LNCAP (cell line): ENCODE measurements at regions not wholly inside any gene's neighbourhood (a gene's known extent, or its start where the extent isn't known, plus 50 kb on each side); places are given as distances from the start of the nearest gene placed in this dataset.

Source experiments
- TF ChIP-seq, protein P1 (sequence below): fragments of 450-650 bp; IDR thresholded peaks from 2 replicates; pipeline ENCODE4 v1.5.1; 2017; ENCODE audit warnings: mild to moderate bottlenecking

DNA sequence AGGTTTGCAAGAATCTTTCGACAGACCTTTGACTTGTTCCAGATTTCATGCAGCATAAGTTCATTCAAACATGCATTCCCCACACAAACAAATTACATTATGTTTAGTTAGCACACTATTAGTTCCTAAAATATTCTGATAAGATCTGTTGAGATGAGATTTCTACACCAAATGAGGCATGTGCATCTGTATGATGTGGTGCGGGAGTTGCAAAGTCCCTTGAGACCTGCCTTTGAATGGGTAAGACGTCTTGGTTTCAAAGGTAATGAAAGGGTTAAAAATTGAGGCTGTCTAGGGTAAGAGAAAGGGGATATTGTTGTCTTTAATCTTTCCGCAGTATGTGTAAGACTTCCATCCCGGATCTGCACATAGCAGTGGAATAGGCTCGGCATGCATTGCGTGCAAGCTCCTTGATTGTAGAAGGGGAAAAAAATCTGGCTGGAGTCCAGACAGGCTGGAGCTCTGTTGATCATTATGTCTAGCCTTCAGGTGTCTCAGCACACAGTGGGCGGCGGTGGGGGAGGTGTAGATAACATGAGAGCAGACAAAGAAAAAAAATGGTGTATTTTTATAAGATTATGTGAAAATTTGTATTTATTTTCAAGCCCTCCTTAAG lies 296.6 kb downstream of the PTPRC start:
- TF ChIP-seq, protein P1, sequence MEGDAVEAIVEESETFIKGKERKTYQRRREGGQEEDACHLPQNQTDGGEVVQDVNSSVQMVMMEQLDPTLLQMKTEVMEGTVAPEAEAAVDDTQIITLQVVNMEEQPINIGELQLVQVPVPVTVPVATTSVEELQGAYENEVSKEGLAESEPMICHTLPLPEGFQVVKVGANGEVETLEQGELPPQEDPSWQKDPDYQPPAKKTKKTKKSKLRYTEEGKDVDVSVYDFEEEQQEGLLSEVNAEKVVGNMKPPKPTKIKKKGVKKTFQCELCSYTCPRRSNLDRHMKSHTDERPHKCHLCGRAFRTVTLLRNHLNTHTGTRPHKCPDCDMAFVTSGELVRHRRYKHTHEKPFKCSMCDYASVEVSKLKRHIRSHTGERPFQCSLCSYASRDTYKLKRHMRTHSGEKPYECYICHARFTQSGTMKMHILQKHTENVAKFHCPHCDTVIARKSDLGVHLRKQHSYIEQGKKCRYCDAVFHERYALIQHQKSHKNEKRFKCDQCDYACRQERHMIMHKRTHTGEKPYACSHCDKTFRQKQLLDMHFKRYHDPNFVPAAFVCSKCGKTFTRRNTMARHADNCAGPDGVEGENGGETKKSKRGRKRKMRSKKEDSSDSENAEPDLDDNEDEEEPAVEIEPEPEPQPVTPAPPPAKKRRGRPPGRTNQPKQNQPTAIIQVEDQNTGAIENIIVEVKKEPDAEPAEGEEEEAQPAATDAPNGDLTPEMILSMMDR = no peak

DNA sequence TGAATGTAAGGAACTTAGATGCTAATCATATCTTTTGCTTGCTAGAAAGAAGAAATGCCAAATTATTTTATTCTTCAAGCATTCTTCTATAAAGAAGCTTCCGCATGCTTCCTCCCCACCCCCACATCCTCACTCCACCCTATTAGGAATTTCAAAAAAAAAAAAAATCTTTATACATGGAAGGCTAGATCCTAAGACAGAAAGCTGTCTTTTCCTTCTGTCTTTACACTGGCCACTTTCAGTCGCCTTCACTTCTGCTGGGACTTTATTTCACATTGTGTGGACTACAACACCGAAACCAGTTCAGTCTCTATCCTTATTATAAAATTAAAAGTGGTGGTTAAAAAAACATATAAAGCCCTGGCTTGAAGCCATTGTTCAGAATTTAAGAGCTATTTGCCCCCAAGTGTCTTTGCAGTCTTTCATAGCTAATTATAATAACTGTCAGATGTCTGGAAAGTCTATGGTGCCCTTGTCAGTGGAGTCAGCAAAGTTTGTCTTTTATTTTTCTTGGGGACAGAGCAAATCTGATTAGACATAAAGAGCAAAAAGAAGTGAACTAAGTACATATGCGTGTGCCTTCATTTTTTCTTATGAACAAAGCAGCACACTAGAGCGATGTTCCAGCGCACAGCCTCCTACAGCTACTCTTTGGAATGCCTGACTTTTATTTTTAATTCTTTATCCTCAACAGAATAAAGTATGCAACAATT lies 297.7 kb downstream of the PTPRC start:
- TF ChIP-seq, protein P1 = no peak

DNA sequence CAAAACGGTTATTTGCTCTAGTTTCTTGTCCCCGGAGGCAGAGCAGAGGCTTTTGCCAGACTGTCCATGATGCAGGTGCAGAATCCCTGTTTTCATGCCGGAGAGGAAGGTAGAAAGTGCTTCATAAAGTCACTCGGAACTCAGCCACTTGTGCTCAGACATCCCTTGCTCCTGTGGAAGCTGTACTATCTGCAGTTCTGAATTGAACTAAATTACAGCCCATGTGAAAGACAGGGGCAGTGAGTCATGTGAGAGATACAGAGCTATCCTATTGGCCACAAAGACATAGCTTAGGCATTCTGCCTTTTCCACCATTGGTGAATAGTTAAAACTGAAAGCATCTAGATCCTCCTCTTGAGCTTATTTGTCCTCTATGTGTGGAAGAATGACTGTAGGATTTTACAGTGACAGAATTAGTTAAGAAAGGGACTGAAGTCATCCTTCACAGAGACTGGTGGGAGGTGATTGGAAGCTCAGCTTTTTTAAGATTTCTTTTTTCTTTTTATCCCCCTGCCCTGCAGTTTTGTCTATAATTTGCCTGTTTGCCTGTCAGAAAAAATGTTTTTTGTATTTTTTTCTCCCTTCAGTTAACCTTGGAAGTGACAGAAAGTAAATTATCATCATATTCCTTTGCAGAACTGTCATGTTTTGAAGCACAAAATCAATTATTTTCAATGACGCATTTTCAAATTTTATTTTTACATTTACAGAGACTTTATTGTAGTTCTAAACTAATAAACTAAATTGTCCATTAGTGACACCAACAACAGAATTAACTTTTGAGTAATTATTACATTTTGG lies 298.6 kb downstream of the PTPRC start:
- TF ChIP-seq, protein P1 = no peak

DNA sequence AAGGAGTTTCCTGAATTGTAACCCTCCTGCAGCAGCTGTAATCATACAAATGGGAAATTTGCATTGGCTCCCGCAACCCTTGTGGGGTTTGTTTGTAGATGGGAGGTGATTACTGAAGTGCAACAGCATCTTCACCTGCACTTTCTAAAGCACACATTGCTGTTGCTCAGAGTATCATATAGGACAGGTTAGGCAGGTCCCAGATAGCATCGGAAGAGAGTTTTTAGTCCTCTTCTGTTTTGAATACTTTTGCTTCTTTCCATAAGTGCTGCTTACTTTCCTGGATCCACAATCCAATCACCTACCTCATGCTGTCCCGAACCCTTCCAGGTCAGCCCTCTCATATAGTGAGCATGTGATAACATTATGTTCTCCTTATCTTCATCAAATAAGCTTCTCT lies 300.4 kb downstream of the PTPRC start:
- TF ChIP-seq, protein P1 = no peak

DNA sequence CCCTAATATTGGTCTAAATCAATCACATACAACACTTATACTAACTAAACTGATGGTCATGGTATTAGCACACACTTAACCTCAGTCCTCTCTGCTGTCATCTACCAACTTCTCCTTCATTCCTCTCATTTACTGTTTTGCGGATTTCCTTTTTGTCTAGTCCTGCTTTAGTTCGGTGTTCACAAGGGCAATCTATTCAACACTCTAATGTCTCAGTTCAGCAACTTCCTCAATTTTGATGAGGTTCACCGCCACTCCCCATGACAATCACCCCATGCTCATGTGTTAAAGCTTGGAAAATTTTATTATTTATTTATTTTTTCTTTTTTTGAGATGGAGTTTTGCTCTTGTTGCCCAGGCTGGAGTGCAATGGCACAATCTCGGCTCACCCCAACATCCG lies 301.1 kb downstream of the PTPRC start:
- TF ChIP-seq, protein P1 = no peak

DNA sequence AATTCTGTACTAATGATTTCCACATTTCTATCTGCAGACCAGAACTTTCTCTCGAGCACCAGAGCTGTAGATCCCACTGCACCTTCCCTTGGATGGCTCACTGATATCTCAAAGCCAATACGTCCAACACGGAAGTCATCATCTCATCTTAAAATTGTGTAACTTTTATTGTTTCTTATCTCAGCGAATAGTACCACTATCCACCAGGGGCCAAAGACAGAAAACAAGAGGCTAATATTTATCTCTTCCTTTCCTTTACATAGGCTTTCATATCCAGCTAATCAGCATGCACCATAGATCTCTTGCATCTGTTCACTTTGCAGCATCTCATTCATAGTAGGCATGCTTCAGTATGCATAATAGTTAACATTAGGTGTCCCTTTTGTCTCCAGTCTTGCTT lies 303.6 kb downstream of the PTPRC start:
- TF ChIP-seq, protein P1 = no peak

DNA sequence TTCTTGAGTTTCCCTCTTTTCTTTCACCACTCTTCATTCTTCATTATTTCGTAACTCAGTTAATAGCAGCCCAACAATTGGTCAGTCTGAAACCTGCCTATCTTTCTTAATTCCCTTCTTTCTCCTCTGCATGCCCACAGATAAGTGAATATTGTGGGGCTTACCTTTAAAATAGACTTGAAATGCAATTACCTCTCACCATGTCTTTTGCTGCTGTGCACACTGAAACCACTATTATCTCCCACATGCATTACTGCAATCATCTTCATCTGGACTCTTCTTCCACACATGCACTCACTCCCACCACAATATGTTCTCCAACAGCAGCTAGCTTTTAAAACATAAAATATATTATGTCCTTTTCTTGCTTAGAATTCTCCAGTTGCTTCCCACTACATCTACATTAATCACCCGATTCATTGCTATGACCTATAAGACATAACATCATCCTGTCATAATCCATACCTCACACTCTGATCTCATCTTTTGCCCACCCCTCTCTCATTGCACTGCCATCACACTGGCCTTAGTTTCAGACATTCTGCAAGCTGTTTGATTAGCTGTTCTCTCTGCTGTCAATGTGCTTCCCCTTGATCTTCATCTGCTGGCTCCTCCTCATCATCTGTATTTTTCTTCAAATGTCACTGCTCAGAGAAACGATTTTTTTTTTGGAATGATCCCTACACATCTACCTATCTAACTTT lies 304.8 kb downstream of the PTPRC start:
- TF ChIP-seq, protein P1 = no peak
